ENCODE measurements at regions not wholly inside any gene's neighbourhood (a gene's known extent, or its start where the extent isn't known, plus 50 kb on each side); places are given as distances from the start of the nearest gene placed in this dataset.
"Not testable (repeated sequence)": the region's sequence is repeated elsewhere in the genome, so short reads cannot be mapped to it uniquely, and the experiment has no call there.

DNA sequence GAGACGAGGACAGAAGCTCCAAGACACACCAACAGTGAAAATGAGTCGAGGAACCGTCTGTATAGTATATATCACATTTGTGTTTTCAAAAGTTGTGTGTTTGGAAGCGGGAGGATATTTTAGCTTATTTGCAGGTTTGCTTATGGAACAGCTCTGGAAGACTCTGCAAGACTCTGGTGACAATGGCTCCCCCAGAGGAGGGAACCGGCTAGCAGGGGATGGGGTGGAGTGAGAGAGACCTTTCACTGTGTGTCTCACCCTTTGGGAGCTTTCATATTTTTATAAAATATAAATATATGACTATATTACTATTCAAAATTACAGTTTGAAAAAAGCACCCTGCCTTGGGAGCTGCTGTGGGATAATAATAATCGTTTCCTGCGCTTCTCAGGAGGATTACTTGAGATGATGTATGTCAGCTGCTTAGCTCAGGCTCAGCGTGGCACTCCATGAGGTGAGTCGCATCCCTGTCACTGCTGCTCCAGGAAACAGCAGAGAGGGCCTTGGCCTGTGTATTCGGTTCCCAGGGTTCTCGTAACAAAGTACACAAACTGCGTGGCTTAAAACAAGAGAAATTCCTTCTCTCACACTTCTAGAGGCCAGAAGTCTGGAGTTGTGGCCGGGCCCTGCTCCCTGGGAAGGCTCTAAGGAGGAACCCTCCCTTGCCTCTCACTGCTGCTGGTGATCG, 183.9 kb downstream of the FAM43A start:
- no peak for DNase-seq

DNA sequence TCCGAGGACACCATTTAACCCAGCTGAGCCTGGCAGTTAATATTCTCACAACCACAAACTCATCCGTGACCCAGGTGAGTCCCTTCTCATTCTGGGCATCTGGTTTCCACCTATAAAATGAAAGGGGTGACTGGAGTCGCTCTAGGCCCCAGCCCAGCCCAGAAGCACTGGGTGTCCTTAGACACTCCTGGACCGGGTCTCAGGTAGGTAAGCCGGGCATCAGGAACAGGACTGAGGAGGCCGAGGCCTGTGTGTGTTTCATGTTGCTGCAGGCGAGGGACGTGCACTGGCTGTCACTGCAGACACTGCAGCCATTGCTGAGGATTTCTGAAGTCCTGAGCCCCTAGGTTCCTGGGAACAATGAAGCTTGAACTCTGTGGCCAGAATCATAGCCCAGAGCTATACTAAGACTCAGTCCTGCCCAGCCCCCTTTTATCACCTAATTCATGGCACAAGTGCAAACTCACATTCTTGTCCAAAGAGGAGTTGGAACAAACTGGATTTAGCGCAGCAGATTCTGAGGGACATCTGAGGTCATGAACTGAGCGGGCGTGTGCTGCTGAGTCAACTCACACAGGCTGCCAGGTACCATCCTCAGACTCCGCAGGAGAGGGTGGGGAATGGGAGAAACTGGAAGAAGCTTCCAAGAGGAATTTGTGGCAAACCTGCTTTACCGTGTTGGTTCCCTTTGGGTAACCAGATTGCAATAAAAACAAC, 184.9 kb downstream of the FAM43A start:
- no peak for DNase-seq

DNA sequence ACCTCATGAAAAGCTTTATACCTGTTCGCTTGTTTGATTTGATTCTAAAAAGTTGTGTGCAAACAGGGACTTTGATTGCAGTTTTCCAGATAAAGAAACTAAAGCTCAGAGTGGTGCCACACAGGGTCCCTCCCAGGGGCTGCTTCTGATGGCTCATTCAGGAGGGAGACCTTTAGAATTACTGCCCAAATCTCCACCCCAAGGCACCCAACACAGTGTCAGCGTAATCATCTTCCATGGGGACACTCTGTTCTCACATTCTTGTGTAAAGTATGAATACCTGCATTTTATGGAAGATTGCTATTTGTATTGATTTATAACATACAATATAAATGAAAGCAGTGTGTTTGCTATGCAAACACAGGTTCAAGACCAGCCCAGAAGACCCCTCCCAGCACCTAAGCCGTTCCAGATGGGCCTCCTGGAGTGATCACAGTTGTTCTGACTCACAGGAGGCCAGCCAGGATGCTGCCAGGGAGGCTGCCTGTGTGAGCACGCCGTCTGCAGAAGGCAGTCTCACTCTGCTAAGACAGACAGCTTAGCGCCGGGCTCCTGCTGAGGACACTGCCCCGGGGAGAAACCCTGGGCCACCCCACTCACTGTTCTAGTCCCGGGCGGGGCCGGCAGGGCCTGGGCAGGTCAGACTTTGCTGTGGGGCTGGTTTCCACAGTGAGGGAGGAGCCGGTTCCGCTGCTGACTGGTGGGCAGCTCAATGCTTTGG, 185.6 kb downstream of the FAM43A start:
- peak; percentile 73 for DNase-seq

DNA sequence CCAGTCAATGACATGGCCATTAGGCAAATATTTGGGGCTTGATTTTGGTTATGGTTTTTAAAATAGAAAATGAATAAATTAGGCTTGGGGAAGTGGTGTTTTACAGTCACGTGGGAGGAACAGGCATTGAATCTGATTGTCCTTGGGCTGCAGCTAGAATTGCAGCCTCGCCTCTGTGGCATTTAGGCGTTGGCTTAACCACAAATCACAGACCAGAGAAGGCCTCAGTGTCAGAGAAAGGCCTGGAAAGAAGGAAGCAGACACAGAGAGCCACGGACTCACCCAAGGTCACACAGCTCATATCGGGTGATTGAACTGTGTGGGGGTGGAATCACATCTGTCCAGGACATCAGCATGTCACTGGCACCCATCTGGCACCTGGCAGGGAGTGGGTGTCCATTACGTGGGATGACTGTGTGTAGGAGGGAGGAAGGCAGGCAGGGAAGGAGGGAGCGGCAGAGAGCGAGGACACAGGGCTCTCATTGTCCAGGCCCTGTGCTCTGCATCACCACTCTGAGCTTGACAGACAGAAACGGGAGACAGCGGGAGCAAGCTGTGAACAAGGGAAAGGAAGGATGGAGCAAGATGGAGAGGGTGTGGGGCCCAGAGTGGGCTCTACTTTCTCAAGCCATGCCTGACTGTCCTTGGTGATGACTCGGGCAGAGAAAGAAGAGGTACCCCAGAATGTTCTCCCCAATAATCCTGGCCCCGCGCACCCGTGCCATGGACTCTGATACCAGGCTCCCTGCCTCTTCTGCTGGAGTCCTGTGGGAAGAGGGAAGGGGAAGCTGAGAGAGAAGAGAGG, 186.4 kb downstream of the FAM43A start:
- DNase-seq = no peak

DNA sequence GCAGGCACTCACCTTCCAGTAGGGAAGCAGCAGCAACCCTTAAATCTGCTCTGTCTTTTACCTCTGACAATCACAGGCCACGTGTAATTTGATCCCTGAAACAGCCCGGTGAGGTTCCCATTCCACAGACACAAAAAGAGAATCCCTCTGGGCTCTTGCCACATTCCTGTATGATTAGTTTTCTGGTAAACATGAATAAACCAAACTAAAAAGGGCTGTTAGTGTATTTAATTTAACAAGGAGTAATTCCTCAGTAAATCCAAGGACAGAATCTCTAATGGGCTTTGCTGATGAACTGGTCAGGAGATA, 186.9 kb downstream of the FAM43A start:
- no peak for DNase-seq

DNA sequence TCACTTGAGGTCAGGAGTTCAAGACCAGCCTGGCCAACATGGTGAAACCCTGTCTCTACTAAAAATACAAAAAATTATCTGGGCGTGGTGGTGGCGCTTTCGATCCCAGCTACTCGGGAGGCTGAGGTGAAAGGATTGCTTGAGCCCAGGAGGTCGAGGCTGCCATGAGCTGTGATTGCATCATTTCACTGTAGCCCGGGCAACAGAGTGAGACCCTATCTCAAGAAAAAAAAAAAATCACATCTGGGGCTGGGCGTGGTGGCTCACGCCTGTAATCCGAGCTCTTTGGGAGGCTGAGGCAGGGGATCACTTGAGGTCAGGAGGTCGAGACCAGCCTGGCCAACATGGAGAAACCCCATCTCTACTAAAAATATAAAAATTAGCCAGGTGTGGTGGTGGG, 187.8 kb downstream of the FAM43A start:
- not testable (repeated sequence) for DNase-seq

DNA sequence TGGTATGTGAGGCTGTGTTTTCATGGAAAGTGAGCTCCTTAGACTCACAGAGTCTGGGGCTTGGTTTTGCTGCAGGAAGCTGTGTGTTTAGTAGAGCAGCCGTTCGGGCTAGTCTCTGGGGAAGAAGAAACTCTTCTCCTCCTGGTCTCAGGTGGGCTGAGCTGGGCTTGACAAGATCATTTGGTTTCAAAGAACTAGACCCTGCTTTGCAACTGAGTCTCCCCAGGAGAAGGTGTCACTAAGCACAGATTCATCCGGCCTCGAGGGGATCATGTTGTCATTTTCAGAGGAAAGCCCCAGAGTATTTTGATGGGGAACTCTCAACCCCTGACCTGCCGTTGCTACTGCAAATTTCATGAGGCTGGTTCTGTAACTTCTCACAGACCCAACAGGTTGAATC, 188.5 kb downstream of the FAM43A start:
- DNase-seq = no peak

DNA sequence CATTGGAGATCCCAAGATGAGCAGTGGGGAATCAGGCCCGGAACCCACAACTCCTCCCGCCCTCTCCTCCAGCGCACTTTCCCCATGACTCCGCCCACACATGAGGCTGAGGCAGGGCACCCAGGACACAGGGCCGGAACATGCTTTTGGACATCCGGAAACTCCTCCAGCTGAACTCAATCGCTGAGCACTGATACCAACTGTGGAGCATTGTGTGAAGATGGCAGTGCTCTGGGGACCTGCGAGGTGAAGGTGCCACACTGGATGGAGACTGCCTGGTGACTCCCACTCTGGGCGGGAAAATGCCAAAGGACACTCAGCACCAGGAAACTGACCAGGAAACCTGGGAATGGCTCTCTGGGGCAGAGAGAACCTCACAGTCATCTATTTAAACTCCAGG, 189.1 kb downstream of the FAM43A start:
- no peak for DNase-seq

DNA sequence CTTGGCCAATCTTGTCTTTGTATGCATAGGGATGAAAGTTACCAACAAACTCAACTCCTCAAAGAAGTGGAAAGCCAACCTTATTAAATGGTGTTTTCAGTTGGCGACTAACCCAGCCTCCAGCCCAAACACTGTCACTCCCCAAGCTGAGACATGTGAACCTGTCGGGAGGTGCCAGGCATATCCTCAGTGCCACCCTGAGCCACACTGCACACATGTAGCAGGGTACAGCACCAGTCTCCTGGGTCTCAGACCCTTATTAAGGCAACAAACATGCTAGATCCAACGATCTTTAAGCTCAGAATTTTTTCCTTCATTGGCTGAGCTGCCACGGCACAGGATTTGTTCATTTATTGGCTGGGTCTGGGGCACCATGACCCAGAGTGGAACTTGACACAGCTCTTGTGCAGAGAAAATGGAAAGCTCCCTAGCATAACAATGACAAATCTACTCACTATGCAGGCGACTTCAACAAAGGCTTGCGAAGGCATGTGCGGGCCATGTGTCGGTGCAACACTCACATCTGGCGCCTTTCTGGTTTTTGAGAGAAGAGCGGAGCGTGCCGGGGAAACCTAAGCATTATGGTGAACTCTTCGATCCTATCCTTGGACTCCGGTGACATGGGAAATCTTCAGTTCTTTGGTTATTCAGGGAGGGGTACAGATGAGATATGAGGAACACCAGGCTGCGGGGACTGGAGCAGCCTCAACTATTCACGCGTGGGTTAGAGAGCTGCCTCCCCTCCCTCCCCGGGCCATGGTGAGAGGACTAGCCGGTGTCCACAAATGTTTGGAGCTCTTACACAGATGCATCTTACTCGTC, 190.1 kb downstream of the FAM43A start:
- no peak for DNase-seq

DNA sequence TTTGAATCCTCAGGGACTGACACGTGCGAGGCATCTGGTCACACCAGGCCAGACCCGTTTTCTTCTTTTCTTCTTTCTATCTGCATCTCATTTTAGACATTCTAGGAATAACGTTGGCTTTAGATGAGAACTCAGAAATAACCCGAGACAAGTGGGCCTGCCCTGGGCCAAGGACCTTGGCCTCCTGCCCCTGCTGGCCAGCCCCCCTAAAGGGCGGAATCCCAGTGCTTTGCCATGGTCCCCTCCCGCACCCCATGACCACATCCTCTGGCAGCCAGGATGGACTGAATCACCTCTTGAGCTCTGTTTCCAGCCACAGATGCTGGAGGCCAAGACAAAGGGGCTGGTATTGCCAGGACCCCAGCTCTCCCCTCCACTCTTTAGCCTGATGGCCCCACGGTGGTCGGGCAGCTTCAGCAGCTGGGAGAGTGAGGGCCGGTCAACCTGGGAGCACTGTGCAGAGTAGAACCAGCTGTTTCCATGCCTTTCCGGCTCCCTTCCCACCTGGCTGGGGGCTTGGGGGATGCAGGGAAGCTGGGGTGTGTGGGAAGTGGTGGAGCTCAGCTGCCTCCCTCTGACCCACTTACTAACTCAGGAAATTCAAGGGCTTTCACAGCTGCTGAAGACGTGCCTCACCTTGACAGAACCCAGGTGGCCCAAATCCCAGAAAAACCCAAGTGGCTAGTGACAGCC, 190.9 kb downstream of the FAM43A start:
- no peak for DNase-seq

DNA sequence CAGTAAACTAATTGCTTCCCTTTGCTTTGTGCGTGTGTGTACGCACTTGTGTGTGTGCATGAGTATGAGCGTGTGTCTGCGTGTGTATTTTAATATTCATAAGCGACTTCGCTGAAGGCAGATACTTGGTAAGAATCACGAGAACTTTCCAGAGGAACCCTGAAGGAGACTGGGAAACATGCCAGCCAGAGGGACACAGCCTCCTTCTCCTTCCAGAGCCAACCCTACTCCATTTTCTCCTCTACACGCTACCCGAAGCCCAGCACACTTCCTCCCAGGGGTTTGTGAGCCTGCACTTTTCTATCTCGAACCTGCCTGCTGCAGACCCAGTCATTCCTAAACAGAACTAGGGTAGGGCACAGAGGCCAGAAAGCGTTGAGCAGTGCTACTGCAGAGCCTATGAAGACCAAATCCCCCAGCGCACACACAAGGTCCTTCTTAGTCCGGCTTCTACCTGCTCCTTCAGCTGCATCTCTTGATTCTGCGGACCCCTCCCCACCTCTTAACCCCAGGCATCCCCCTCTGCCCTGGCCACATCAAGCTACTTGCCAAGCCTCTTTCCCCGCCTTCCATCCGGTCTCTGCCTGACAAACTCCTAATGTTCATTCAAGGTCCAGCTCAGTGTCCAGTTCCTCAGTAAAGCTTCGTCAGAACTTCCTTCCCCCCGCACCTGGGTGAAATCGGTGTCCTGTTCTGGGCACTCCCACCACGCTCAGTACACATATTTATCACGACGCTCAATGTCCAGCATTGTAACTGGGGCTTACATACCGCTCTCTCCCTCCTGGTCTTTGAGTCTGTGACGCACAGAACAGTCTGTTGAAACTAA, 191.8 kb downstream of the FAM43A start:
- no peak for DNase-seq

DNA sequence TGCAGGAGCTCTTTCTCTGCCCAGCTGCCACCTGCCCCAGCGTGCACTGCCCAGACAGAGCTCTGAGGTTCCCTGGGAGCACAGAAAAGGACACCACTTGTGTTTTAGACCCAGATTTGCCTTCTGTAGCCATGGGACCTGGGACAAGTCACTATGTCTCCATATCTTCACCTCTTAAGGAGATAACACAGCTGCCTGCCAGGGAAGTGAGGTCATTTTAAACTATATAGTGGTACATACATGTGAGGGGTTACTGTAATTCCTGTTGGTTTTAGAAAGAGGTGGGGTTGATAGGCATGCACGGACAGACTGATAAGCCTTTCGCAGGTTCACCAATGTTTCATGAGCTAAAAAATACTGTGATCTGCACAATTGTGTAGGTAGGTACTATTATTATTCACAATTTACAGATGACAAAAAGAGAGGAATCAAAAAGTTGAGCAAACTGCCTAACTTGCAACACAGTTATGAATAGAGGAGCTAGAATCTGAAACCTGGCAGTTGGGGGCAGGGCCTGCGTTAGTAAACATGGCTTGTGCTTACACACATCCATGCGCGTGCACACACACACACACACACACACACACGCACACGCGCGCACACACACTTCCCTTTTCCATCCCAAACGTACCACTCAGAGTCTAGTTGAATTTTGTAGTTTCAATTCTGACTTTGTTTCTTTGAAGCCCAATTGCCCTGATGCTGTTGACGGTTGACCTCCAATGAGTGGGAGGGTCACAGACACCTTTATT, 193.6 kb downstream of the FAM43A start:
- DNase-seq = no peak

DNA sequence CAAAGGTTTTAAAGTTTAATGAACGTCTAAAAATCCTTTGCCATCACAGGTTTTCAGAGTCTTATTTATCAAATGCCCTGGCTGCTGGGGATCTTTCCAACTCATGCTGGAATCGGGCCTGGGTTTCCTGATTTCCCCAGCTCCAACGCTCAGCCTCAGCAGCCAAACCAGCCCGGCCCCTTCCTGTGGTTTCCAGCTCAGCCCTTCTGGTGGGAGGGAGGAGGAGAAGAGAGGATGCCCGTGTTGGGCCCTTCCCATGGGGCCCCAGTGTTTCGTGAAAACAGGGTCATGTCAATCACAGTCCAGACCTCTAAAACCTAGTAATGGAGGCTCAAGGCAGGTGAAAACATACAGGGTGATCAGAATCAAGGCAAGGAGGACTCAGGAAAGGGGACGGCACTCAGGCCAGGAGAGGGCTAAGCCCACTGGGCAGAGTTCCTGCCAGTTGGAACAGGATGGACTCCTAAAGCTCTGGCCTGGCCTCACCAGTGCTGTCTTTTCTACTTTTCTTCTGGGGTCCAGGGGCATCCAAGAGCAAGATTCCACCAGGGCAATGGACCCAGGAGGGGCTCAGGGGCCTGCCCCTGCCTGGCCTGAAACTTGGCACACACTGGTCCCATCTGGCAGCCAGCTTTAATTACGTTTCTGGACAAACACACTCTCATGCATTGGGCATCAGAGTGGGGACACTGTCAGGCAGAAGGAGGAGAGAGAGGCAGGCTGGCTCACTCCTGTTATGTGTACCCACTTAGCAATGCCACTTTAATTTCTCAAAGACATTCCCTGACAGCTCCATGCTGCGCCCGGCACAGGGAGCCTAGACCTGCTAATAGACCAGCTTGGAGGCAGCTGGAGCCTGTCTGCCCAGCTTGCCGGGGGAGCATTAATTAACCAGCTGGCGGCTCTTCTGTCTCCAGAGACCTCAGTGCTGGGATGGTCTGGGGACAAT, 194.6 kb downstream of the FAM43A start:
- DNase-seq = peak; percentile 74

DNA sequence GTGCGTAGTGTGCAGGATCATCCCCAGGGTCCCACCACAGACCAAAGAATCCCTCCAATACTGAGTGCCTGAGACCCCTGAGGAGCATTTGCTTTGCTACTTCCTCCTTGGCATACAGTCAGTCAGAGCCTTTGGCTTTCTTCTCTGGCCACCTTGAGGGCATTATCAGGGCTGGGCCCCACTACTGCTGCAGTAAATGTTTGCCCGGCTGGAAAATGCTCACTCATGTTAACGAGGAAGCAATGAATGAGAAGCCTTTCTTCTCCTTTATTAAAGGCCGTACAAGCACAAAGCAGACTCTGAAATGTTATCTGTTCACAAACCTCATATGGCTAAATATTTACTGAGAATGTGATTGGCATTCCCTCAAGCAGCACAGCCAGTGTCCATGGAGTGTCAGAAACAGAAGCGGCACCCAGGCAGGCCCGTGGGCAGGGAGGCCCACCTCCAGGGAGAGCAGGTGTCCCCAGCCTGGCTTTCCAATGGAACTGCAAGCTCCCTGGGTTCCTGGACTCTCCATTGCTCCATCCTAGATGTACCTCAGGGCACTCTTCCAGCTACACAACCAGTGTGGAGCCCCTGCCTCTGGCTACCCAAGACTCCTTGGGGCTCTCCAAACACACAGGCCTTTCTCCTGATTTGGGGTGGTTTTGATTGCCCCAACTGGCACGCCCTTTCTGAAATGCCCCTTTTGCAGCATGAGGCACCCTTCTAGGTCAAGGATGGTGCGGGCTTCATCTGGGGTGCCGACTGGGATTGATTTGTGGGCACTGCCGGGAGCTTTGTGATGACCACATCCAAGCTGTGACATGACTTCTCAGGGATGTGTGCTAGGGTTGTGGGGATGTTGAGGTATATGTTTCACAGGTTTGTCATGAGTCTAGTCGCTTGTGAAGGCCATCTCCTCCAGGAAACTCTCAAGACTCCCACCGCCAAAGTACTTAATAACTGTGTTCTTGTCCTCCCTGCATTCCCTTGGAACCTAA, 195.6 kb downstream of the FAM43A start:
- DNase-seq = no peak

DNA sequence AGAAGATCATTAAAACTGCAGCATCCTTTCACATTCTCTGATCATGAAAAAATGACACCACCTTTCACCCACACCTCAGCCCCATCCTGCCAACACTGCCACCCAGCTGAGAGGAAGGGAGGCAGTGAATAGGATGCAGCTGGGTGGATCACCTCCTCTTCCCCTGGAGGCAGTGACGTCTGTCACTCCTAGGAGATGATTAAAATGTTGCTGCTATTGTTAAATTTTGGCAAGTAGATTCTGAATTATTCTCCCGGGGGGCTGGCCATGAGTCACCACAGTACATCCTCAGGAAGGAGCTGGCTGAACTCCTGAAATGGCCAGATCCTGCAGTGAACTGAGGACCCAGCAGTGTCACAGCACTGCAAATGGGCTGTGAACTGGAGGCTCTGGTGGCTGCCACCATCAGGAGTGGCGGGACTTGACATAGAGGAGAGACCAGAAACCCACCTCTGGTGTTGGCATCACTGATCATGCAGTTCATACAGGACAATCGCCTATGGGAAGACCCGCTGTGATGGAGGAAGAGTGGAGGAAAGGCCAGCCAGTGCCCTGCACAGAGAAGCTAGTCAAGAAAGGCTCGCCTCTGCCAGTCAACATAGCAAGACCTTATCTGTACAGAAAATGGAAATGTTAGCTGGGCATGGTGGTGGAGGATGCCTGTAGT, 199.1 kb downstream of the FAM43A start:
- no peak for DNase-seq

DNA sequence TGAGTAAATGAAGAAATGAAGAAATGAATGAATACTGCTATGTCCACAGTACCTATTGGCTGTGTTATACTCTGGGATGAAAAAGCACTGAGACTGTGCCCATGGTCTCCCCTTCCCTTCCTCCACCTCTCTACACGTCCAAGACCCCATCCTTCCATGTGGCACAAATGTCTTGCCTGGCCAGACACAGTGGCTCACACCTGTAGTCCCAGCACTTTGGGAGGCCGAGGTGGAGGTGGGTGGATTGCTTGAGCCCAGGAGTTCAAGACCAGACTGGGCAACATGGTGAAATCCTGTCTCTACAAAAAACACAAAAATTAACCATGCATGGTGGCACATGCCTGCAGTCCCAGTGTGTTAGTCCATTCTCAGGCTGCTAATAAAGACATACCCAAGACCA, 200.1 kb downstream of the FAM43A start:
- no peak for DNase-seq

DNA sequence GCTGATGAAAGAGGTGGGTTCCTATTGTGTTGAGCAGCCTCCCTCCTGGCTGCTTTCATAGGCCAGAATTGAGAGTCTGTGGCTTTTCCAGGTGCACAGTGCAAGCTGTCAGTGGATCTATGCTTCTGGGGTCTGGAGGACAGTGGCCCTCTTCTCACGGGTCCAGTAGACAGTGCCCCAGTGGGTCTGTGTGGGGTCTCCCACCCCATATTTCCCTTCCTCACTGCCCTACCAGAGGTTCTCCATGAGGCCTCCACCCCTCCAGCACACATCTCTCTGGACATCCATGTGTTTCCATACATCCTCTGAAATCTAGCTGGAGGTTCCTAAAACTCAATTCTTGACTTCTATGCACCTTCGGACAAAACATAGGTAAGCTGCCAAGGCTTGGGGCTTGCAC, 201.2 kb downstream of the FAM43A start:
- DNase-seq = no peak

Data from right forelimb (tissue), 1 donor.